ENCODE measurements at regions not wholly inside any gene's neighbourhood (a gene's known extent, or its start where the extent isn't known, plus 50 kb on each side); places are given as distances from the start of the nearest gene placed in this dataset.

- no peaks in the 10 kb centered on the region for H4K20me1 ChIP-seq (ENCODE audit: insufficient read depth)
- TF ChIP-seq MXI1 (conservative IDR thresholded peaks at IDR 0.05; ENCODE audit: poor library complexity, severe bottlenecking) (no peak), EP300 (conservative IDR thresholded peaks at IDR 0.05; ENCODE audit: poor library complexity, severe bottlenecking) (no peak), CTCF (IDR thresholded peaks at IDR 0.05; ENCODE audit: poor library complexity, severe bottlenecking) (no peak), EZH2 (IDR thresholded peaks at IDR 0.05; ENCODE audit: borderline replicate concordance, insufficient read depth, low read length, poor library complexity, severe bottlenecking) (no peak), RAD21 (conservative IDR thresholded peaks at IDR 0.05) (no peak), POLR2AphosphoS5 (IDR thresholded peaks at IDR 0.05) (no peak), REST (IDR thresholded peaks at IDR 0.05; ENCODE audit: borderline replicate concordance) (no peak), SMC3 (conservative IDR thresholded peaks at IDR 0.05; ENCODE audit: poor library complexity) (no peak), TAF1 (IDR thresholded peaks at IDR 0.05; ENCODE audit: low read depth) (no peak)
- H2AFZ ChIP-seq (ENCODE audit: low read depth, low read length), result no peak overlapping the region
- H3K4me2 ChIP-seq (ENCODE audit: low read length), result no peak overlapping the region
- no peaks in the 10 kb centered on the region for H3K9me3 ChIP-seq (ENCODE audit: low read length)
- no peaks in the 10 kb centered on the region for H3K36me3 ChIP-seq (ENCODE audit: insufficient read depth, low read length)
- no peaks in the 10 kb centered on the region for H3F3A ChIP-seq (ENCODE audit: insufficient read depth, low read length, poor library complexity, severe bottlenecking)
- H3K9ac ChIP-seq (ENCODE audit: low read length), result no peak overlapping the region
- H3K79me2 ChIP-seq (replicated peaks; ENCODE audit: insufficient read depth, low read length), result no peaks in the 10 kb centered on the region
- no peak overlapping the region for H3K27ac ChIP-seq (ENCODE audit: low read length)
- H3K4me3 ChIP-seq (ENCODE audit: low read length), result no peak overlapping the region
- no peaks in the 10 kb centered on the region for H3K9me2 ChIP-seq (ENCODE audit: insufficient read depth, low read length)
- H3K27me3 ChIP-seq (ENCODE audit: insufficient read depth, low read depth, low read length), result no peaks in the 10 kb centered on the region
Observed at GRCh38 chr21:25329227-25329825, 278.0 kb downstream of the MRPL39 start.

- H4K20me1 ChIP-seq (ENCODE audit: insufficient read depth), result no peaks in the 10 kb centered on the region
- H3K4me3 ChIP-seq (ENCODE audit: low read length), result no peak overlapping the region
- H3K9ac ChIP-seq (ENCODE audit: low read length), result no peak overlapping the region
- no peaks in the 10 kb centered on the region for H3K27me3 ChIP-seq (ENCODE audit: insufficient read depth, low read depth, low read length)
- TF ChIP-seq REST (IDR thresholded peaks at IDR 0.05; ENCODE audit: borderline replicate concordance) (no peak), CTCF (IDR thresholded peaks at IDR 0.05; ENCODE audit: poor library complexity, severe bottlenecking) (no peak), RAD21 (conservative IDR thresholded peaks at IDR 0.05) (no peak), POLR2AphosphoS5 (IDR thresholded peaks at IDR 0.05) (no peak), TAF1 (IDR thresholded peaks at IDR 0.05; ENCODE audit: low read depth) (no peak), EP300 (conservative IDR thresholded peaks at IDR 0.05; ENCODE audit: poor library complexity, severe bottlenecking) (no peak), MXI1 (conservative IDR thresholded peaks at IDR 0.05; ENCODE audit: poor library complexity, severe bottlenecking) (no peak), EZH2 (IDR thresholded peaks at IDR 0.05; ENCODE audit: borderline replicate concordance, insufficient read depth, low read length, poor library complexity, severe bottlenecking) (no peak), SMC3 (conservative IDR thresholded peaks at IDR 0.05; ENCODE audit: poor library complexity) (no peak)
- no peaks in the 10 kb centered on the region for H3K9me2 ChIP-seq (ENCODE audit: insufficient read depth, low read length)
- no peak overlapping the region for H3K4me2 ChIP-seq (ENCODE audit: low read length)
- no peak overlapping the region for H3K27ac ChIP-seq (ENCODE audit: low read length)
- no peaks in the 10 kb centered on the region for H3F3A ChIP-seq (ENCODE audit: insufficient read depth, low read length, poor library complexity, severe bottlenecking)
- H3K79me2 ChIP-seq (replicated peaks; ENCODE audit: insufficient read depth, low read length), result no peaks in the 10 kb centered on the region
- H3K9me3 ChIP-seq (ENCODE audit: low read length), result no peaks in the 10 kb centered on the region
- no peaks in the 10 kb centered on the region for H3K36me3 ChIP-seq (ENCODE audit: insufficient read depth, low read length)
- no peak overlapping the region for H2AFZ ChIP-seq (ENCODE audit: low read depth, low read length)
Observed at GRCh38 chr21:25328736-25329135, 278.5 kb downstream of the MRPL39 start.

All from neural cell (in vitro differentiated cells).